ENCODE measurements at regions not wholly inside any gene's neighbourhood (a gene's known extent, or its start where the extent isn't known, plus 50 kb on each side); places are given as distances from the start of the nearest gene placed in this dataset.

GRCh38 chr22:34950489-34950888 lies 115.5 kb upstream of the ISX start:
- TF ChIP-seq CTCF (IDR thresholded peaks at IDR 0.05) = no peak
- no peak for TF ChIP-seq POLR2A (IDR thresholded peaks at IDR 0.05)

Measured in heart left ventricle (tissue), 13 donors.